DOHH2 (cell line): ENCODE measurements at regions not wholly inside any gene's neighbourhood (a gene's known extent, or its start where the extent isn't known, plus 50 kb on each side); places are given as distances from the start of the nearest gene placed in this dataset.

Source experiments
- H3F3A ChIP-seq: fragments of 200-600 bp; sonication (generic), shearing (Covaris generic); 2 replicates; pipeline ENCODE4 v1.6.0; 2016; ENCODE audit warnings: antibody characterized with exemption, mild to moderate bottlenecking; ENCODE audit not compliant: control insufficient read depth, insufficient read depth
- H3K27ac ChIP-seq: fragments of 200-600 bp; sonication (generic); 2 replicates; pipeline ENCODE4 v1.5.1; 2014; ENCODE audit warnings: low read depth, mild to moderate bottlenecking, low read length, moderate library complexity
- H3K27me3 ChIP-seq: fragments of 200-600 bp; sonication (generic); 2 replicates; pipeline ENCODE4 v1.6.1; 2014; ENCODE audit warnings: mild to moderate bottlenecking, low read length, mixed read lengths; ENCODE audit not compliant: control insufficient read depth
- H3K36me3 ChIP-seq: fragments of 200-600 bp; sonication (generic); 2 replicates; pipeline ENCODE4 v1.6.1; 2014; ENCODE audit warnings: mild to moderate bottlenecking, low read length, moderate library complexity, mixed read lengths; ENCODE audit not compliant: control insufficient read depth
- H3K4me1 ChIP-seq: fragments of 200-600 bp; sonication (generic); 2 replicates; pipeline ENCODE4 v1.6.1; 2014; ENCODE audit warnings: mild to moderate bottlenecking, low read length, mixed read lengths; ENCODE audit not compliant: control insufficient read depth
- H3K4me2 ChIP-seq: fragments of 200-600 bp; sonication (generic); 2 replicates; pipeline ENCODE4 v1.6.0; 2014; ENCODE audit warnings: mild to moderate bottlenecking, low read length, moderate library complexity
- H3K4me3 ChIP-seq: fragments of 200-600 bp; sonication (generic); 2 replicates; pipeline ENCODE4 v1.5.1; 2014; ENCODE audit warnings: mild to moderate bottlenecking, low read length, mixed read lengths
- H3K79me2 ChIP-seq: fragments of 200-600 bp; sonication (generic); 2 replicates; pipeline ENCODE4 v1.6.1; 2014; ENCODE audit warnings: mild to moderate bottlenecking, low read length, mixed read lengths; ENCODE audit not compliant: control insufficient read depth
- H3K9me2 ChIP-seq: fragments of 200-600 bp; sonication (generic); replicated peaks from 2 replicates; pipeline ENCODE4 v1.6.1; 2014; ENCODE audit warnings: mild to moderate bottlenecking, low read length, mixed read lengths; ENCODE audit not compliant: control insufficient read depth
- H3K9me3 ChIP-seq: fragments of 200-600 bp; sonication (generic); 2 replicates; pipeline ENCODE4 v1.6.1; 2014; ENCODE audit warnings: antibody characterized with exemption, low read length, mixed read lengths; ENCODE audit not compliant: control insufficient read depth, insufficient read depth
- H4K20me1 ChIP-seq: fragments of 200-600 bp; sonication (generic); 2 replicates; pipeline ENCODE4 v1.6.0; 2014; ENCODE audit warnings: low read depth, mild to moderate bottlenecking, antibody characterized with exemption, low read length, moderate library complexity; ENCODE audit not compliant: control insufficient read depth, insufficient read depth
- EZH2phosphoT487 ChIP-seq: fragments of 200-600 bp; sonication (generic); IDR thresholded peaks from 2 replicates; pipeline ENCODE4 v1.6.1; 2017; ENCODE audit warnings: borderline replicate concordance, mild to moderate bottlenecking, antibody characterized with exemption, low read length, moderate library complexity, mixed read lengths
- TF ChIP-seq, protein P1 (sequence below): fragments of 200-600 bp; sonication (generic); IDR thresholded peaks from one replicate; pipeline ENCODE4 v1.5.1; 2014; ENCODE audit warnings: antibody characterized with exemption, mild to moderate bottlenecking, low read depth, low read length; ENCODE audit not compliant: poor library complexity, severe bottlenecking

DNA sequence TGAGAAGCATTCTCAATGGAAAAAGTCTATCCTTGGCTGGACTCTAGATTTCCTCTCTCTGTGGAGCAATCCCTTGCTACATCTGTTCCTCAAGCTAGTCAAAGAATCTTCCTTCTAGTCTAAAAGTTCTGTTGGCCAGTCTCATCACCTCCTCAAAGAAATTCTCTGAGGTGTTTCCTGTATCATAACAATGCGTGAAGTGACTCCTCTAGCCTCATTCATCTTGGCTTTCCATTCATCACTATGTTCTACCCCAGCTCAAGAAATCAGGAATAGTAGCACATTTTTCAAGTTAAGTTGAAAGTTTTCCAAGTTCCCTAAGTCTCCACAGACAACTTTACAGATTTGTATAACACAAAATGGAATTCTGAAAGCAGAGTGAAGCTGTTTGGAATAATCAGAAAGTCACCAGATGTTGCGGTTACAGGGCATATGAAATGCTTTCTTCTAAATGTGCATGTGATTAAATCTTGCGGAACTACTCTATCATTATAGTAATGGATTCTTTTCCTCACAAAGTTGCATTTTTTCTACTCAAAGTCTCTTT, 176.6 kb upstream of the FREM1 start:
- H3K36me3 ChIP-seq = no peaks in the 10 kb centered on the region
- H3K27ac ChIP-seq = no peak overlapping the region
- no peaks in the 10 kb centered on the region for H3K9me2 ChIP-seq
- no peaks in the 10 kb centered on the region for H3K27me3 ChIP-seq
- no peaks in the 10 kb centered on the region for H3F3A ChIP-seq
- no peaks in the 10 kb centered on the region for H3K9me3 ChIP-seq
- TF ChIP-seq, protein P1, sequence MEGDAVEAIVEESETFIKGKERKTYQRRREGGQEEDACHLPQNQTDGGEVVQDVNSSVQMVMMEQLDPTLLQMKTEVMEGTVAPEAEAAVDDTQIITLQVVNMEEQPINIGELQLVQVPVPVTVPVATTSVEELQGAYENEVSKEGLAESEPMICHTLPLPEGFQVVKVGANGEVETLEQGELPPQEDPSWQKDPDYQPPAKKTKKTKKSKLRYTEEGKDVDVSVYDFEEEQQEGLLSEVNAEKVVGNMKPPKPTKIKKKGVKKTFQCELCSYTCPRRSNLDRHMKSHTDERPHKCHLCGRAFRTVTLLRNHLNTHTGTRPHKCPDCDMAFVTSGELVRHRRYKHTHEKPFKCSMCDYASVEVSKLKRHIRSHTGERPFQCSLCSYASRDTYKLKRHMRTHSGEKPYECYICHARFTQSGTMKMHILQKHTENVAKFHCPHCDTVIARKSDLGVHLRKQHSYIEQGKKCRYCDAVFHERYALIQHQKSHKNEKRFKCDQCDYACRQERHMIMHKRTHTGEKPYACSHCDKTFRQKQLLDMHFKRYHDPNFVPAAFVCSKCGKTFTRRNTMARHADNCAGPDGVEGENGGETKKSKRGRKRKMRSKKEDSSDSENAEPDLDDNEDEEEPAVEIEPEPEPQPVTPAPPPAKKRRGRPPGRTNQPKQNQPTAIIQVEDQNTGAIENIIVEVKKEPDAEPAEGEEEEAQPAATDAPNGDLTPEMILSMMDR = no peak
- no peak for TF ChIP-seq EZH2phosphoT487
- H3K4me2 ChIP-seq = no peak overlapping the region
- H3K4me1 ChIP-seq = no peaks in the 10 kb centered on the region
- no peaks in the 10 kb centered on the region for H4K20me1 ChIP-seq
- no peak overlapping the region for H3K4me3 ChIP-seq
- no peaks in the 10 kb centered on the region for H3K79me2 ChIP-seq

DNA sequence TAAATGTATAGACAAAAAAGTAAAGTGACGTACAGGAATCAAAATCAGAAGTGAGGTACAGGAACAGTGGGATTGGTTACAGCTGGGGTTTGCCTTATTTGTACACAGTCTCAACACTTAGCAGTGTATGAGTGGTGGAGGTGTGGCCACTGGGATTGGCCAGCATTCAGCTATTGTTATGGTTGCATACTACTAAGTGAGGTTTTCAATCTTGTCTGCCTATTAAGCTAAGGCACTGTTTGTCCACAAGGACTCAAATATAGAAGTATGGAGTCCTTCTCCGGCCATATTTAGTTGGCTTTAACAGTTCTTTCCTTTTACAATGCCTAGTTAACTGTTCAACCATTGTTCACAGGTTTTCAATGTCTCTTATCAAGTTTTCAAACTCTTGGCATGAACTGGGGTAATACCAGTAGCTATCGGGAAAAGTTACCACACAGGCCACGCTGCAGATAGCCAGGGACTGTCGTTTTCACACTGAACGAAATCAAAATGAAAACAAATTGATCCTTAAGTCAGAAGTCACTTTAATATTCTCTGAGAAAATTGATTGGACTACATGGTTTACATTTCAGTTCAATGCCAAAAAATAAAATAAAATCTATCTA, 176.0 kb upstream of the FREM1 start:
- Histone ChIP-seq H3K4me1 (no peaks in the 10 kb centered on the region), H3K79me2 (no peaks in the 10 kb centered on the region), H3K27ac (no peak overlapping the region), H3F3A (no peaks in the 10 kb centered on the region), H3K4me3 (no peak overlapping the region), H3K36me3 (no peaks in the 10 kb centered on the region), H3K9me2 (no peaks in the 10 kb centered on the region), H3K4me2 (no peak overlapping the region), H3K9me3 (no peaks in the 10 kb centered on the region), H3K27me3 (no peaks in the 10 kb centered on the region), H4K20me1 (no peaks in the 10 kb centered on the region)
- no peak for TF ChIP-seq EZH2phosphoT487
- TF ChIP-seq, protein P1 = no peak

DNA sequence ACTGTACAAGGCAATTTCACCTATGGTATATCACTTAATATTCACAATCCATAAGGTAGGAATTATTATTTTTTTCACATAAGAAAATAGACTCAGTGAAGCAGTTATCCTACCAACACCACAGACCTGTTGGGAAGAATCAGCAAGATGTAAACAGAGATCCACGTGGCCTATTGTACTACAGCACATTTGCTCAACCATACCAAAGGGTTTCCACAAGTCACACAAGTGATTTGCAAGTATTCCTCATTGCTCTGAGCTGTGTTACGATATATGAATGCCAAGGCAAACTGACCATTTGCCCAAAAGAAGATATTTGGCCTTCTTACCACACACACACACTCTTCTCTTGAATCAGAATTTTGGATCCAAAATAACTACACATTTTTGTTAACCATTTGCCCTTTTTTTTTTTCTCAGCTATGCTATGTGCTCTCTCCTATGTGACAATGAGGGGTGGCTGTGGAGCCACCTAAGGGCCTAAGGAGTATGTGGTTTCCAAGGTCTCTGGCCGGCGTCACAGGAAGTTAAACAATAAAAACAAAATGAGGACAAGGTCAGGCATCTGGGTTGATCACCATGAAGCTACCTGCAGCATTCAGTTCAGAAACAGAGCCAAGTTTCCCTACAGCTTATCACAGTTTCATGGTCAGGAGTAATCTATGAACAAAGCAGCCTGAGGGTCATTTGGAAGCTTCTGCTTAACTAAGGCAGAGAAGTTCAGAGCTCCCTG, 171.0 kb upstream of the FREM1 start:
- Histone ChIP-seq H3K4me2 (no peak overlapping the region), H3K27me3 (peaks cover 4% of the 10 kb centered on the region), H3K27ac (no peak overlapping the region), H3K79me2 (no peaks in the 10 kb centered on the region), H3K9me2 (no peaks in the 10 kb centered on the region), H3F3A (no peaks in the 10 kb centered on the region), H3K4me3 (no peak overlapping the region), H3K9me3 (no peaks in the 10 kb centered on the region), H3K4me1 (no peaks in the 10 kb centered on the region), H4K20me1 (no peaks in the 10 kb centered on the region), H3K36me3 (no peaks in the 10 kb centered on the region)
- TF ChIP-seq, protein P1 = no peak
- no peak for TF ChIP-seq EZH2phosphoT487
